WERI-Rb-1 (cell line): ENCODE measurements at regions not wholly inside any gene's neighbourhood (a gene's known extent, or its start where the extent isn't known, plus 50 kb on each side); places are given as distances from the start of the nearest gene placed in this dataset.

ENCODE experiments used
- DNase-seq: peaks from one replicate; pipeline ENCODE4 v3.0.0-alpha.2; 2020
- H3K27ac ChIP-seq: fragments of 250-450 bp; sonication (Bioruptor Pico); 2 replicates; pipeline ENCODE4 v1.5.1; 2020; ENCODE audit warnings: mild to moderate bottlenecking, moderate library complexity
- H3K27me3 ChIP-seq: fragments of 250-450 bp; sonication (Bioruptor Pico); 2 replicates; pipeline ENCODE4 v1.5.1; 2021; ENCODE audit warnings: mild to moderate bottlenecking, low read depth, moderate library complexity; ENCODE audit not compliant: insufficient read depth, severe bottlenecking
- H3K36me3 ChIP-seq: fragments of 250-450 bp; sonication (Bioruptor Pico); 2 replicates; pipeline ENCODE4 v1.5.1; 2020; ENCODE audit warnings: mild to moderate bottlenecking, moderate library complexity
- H3K4me3 ChIP-seq: 2 replicates; pipeline ENCODE4 v1.5.1; 2011; ENCODE audit warnings: low read depth, mild to moderate bottlenecking, control low read depth, low read length
- H3K9me3 ChIP-seq: fragments of 250-450 bp; sonication (Bioruptor Pico); 2 replicates; pipeline ENCODE4 v1.5.1; 2021; ENCODE audit warnings: mild to moderate bottlenecking, moderate library complexity; ENCODE audit not compliant: severe bottlenecking
- TF ChIP-seq, protein P1 (sequence below): IDR thresholded peaks from 2 replicates; pipeline ENCODE4 v1.5.1; 2011; ENCODE audit warnings: low read depth, mild to moderate bottlenecking, control low read depth, inconsistent platforms, low read length

DNA sequence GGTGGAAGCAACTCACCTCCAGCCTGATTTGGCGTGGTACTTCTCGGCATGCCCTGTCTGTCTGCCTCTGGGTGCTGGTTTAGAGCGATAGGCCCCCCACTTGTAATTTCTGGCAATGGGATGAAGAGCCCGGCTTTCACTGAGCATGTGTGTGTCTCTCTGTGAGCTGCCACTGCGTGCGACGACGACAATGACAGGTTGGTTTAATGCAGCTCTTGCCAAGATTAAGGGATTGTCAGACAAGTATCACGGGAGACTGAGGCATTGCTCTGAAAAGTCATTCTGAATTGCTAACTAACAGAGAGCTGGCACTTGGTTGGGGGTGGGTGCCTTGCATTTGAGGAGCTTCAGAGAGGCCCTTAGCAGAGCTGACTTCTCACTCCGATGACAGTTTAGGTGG, 348.8 kb upstream of the CLINT1 start:
- H3K4me3 ChIP-seq = no peak overlapping the region
- TF ChIP-seq, protein P1, sequence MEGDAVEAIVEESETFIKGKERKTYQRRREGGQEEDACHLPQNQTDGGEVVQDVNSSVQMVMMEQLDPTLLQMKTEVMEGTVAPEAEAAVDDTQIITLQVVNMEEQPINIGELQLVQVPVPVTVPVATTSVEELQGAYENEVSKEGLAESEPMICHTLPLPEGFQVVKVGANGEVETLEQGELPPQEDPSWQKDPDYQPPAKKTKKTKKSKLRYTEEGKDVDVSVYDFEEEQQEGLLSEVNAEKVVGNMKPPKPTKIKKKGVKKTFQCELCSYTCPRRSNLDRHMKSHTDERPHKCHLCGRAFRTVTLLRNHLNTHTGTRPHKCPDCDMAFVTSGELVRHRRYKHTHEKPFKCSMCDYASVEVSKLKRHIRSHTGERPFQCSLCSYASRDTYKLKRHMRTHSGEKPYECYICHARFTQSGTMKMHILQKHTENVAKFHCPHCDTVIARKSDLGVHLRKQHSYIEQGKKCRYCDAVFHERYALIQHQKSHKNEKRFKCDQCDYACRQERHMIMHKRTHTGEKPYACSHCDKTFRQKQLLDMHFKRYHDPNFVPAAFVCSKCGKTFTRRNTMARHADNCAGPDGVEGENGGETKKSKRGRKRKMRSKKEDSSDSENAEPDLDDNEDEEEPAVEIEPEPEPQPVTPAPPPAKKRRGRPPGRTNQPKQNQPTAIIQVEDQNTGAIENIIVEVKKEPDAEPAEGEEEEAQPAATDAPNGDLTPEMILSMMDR = no peak
- H3K9me3 ChIP-seq = no peaks in the 10 kb centered on the region
- DNase-seq = peak; percentile 12
- H3K27ac ChIP-seq = no peak overlapping the region; the same call in 1 of the 2 replicates
- no peaks in the 10 kb centered on the region for H3K36me3 ChIP-seq
- no peaks in the 10 kb centered on the region for H3K27me3 ChIP-seq

DNA sequence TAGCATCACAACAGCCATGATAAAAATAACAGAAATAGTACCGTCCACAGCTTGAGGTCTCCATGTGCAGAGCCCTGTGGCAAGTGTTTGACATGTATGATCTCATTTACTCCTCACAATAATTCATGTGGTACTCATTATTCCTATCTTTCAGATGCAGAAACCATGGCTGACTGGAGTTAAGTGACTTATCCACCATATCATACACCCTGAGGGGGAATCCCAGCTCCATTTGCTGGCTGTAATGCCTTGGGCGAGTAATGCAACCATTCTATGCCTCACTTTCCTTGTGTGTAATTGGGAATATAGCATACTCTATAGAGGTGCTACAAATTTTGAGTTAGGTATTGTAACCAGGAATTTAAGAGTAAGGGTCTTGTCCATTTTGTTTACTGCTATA, 347.0 kb upstream of the CLINT1 start:
- DNase-seq = no peak
- H3K27ac ChIP-seq = no peak overlapping the region
- no peaks in the 10 kb centered on the region for H3K27me3 ChIP-seq
- TF ChIP-seq, protein P1 = no peak
- no peaks in the 10 kb centered on the region for H3K36me3 ChIP-seq
- H3K9me3 ChIP-seq = no peaks in the 10 kb centered on the region
- H3K4me3 ChIP-seq = no peak overlapping the region

GRCh38 chr5:158203261-158203660, 344.3 kb upstream of the CLINT1 start:
- no peak overlapping the region for H3K27ac ChIP-seq
- no peaks in the 10 kb centered on the region for H3K9me3 ChIP-seq
- no peak overlapping the region for H3K4me3 ChIP-seq
- DNase-seq = no peak
- no peaks in the 10 kb centered on the region for H3K36me3 ChIP-seq
- TF ChIP-seq, protein P1 = no peak
- no peaks in the 10 kb centered on the region for H3K27me3 ChIP-seq

DNA sequence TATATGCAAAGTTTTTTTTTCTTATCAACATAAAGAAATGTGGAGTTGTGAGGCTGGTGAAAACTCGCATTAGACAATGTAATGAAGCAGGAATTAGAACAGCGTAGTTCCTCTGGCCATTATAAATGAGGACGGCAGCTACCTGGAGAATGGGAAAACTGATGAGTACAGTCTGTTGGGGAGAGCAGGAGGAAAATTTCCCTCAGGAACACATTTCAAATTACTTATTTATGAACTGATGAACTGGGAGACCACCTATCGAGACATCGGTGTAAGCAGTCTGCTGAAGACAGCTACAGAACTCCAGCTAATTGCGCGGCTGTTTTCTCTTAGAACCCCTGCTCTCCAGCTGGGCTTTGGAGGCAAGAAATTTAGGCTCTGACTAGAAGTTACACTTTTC, 343.9 kb upstream of the CLINT1 start:
- DNase-seq = no peak
- Histone ChIP-seq H3K9me3 (no peaks in the 10 kb centered on the region), H3K36me3 (no peaks in the 10 kb centered on the region), H3K4me3 (no peak overlapping the region), H3K27me3 (no peaks in the 10 kb centered on the region), H3K27ac (no peak overlapping the region)
- TF ChIP-seq, protein P1 = no peak

DNA sequence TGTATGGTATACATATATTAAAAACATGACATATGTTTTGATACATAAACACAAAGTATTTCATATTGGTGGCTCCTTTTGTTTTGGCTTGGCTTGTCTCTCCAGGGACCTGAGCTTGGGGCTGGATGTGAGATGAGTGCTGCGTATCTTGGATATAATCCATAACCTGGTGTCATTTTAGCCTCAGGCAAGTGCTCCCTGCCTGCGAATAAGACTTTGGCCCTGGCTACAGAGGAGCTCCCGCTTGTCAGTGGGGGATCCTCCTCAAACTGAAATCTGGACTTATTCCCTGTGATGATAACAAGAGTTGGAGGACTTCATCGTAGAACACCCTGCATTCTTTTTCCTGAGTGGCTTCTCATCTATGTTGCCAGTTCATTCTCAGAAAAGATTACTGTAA, 341.7 kb upstream of the CLINT1 start:
- no peaks in the 10 kb centered on the region for H3K9me3 ChIP-seq
- no peak for DNase-seq
- TF ChIP-seq, protein P1 = no peak
- H3K4me3 ChIP-seq = no peak overlapping the region
- no peak overlapping the region for H3K27ac ChIP-seq
- H3K36me3 ChIP-seq = no peaks in the 10 kb centered on the region
- H3K27me3 ChIP-seq = no peaks in the 10 kb centered on the region

GRCh38 chr5:158198636-158199035, 339.7 kb upstream of the CLINT1 start:
- TF ChIP-seq, protein P1 = no peak
- H3K27ac ChIP-seq = no peak overlapping the region
- H3K36me3 ChIP-seq = no peaks in the 10 kb centered on the region
- no peak for DNase-seq
- no peaks in the 10 kb centered on the region for H3K27me3 ChIP-seq
- no peaks in the 10 kb centered on the region for H3K9me3 ChIP-seq
- no peak overlapping the region for H3K4me3 ChIP-seq
